Natural killer cell (primary cell): ENCODE measurements at regions not wholly inside any gene's neighbourhood (a gene's known extent, or its start where the extent isn't known, plus 50 kb on each side); places are given as distances from the start of the nearest gene placed in this dataset.

Experiments
- ATAC-seq, 3 donors: fragments of 150-1000 bp in 2 of 3; fragments of 200-7000 bp in 1 of 3; cut with Tn5 transposase; 1 replicate in 1 of 3; 2 replicates in 2 of 3; pipeline ENCODE4 v1.10.0; 2021; ENCODE audit warnings: mild to moderate bottlenecking in 2 of 3, moderate library complexity in 2 of 3
- DNase-seq, 2 donors: peaks; one replicate each; pipeline versions ENCODE4 v3.0.0 to v3.0.0-alpha.2; 2013 to 2021; ENCODE audit warnings: mixed read lengths in 1 of 2
- H3K27ac ChIP-seq: one replicate; pipeline ENCODE4 v1.5.1; 2013; ENCODE audit warnings: mild to moderate bottlenecking, low read length
- H3K27me3 ChIP-seq: one replicate; pipeline ENCODE4 v1.6.1; 2013; ENCODE audit warnings: low read length; ENCODE audit not compliant: control insufficient read depth, insufficient read depth
- H3K36me3 ChIP-seq: one replicate; pipeline ENCODE4 v1.6.1; 2013; ENCODE audit warnings: low read length; ENCODE audit not compliant: control insufficient read depth, insufficient read depth
- H3K4me1 ChIP-seq: one replicate; pipeline ENCODE4 v1.6.1; 2013; ENCODE audit warnings: low read length; ENCODE audit not compliant: control insufficient read depth, insufficient read depth
- H3K4me3 ChIP-seq: one replicate; pipeline ENCODE4 v1.5.1; 2013; ENCODE audit warnings: low read length
- H3K9me3 ChIP-seq: one replicate; pipeline ENCODE4 v1.6.1; 2013; ENCODE audit warnings: low read length; ENCODE audit not compliant: control insufficient read depth, insufficient read depth
- H3K27ac Mint-ChIP-seq, 2 donors: one replicate each; pipeline ENCODE4 v1.8.0; 2022; ENCODE audit warnings: mild to moderate bottlenecking in 2 of 2, mixed read lengths in 2 of 2, moderate library complexity in 1 of 2
- H3K27me3 Mint-ChIP-seq, 2 donors: one replicate each; pipeline ENCODE4 v1.8.0; 2022; ENCODE audit warnings: low read depth in 2 of 2, mixed read lengths in 2 of 2
- H3K36me3 Mint-ChIP-seq: one replicate; pipeline ENCODE4 v1.8.0; 2022; ENCODE audit warnings: mixed read lengths
- H3K4me1 Mint-ChIP-seq, 2 donors: one replicate each; pipeline ENCODE4 v1.8.0; 2022; ENCODE audit warnings: mixed read lengths in 2 of 2
- H3K4me3 Mint-ChIP-seq: one replicate; pipeline ENCODE4 v1.8.0; 2022; ENCODE audit warnings: mild to moderate bottlenecking, moderate library complexity, mixed read lengths
- H3K9me3 Mint-ChIP-seq, 2 donors: one replicate each; pipeline ENCODE4 v1.8.0; 2022; ENCODE audit warnings: mixed read lengths in 2 of 2
- CTCF ChIP-seq: fragments of 200-600 bp; IDR thresholded peaks from one replicate; pipeline ENCODE4 v1.8.0; 2022; ENCODE audit warnings: antibody characterized with exemption
- WGBS: methylation state at CpG from one replicate; pipeline ENCODE4 v1.1.7; 2013; ENCODE audit warnings: missing lambda C conversion rate; ENCODE audit not compliant: insufficient coverage; 5-methylcytosine and 5-hydroxymethylcytosine counted together
- intact Hi-C: fragments of 100-400 bp; cut with micrococcal nuclease; formaldehyde crosslinking; loops from one replicate; pipeline ENCODE4 v1.14.2; 2022

DNA sequence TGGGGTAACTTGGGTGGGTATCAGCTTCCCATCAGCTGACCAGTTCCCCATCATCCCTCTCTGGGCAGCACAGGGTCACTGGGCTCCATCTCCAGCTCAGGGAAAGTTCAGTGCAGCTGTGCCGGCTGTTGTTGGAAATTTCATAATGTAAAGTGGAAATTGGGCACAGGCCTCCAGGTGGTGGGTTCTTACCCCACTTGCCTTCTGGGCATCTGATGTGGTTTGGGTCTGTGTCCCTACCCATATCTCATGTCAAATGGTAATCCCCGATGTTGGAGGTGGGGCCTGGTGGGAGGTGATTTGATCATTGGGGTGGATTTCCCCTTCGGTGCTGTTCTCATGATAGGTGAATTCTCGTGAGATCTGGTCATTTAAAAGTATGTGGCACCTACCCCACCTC, 59.7 kb upstream of the PSEN2 start:
- H3K36me3 ChIP-seq, result no peaks in the 10 kb centered on the region
- H3K4me1 ChIP-seq, result no peaks in the 10 kb centered on the region
- H3K27me3 ChIP-seq, result no peaks in the 10 kb centered on the region
- Mint-ChIP-seq H3K36me3 (no peaks in the 10 kb centered on the region), H3K4me1 (no peaks in the 10 kb centered on the region), H3K4me3 (no peak overlapping the region), H3K27me3 (peaks cover 0 to 5% of the 10 kb centered on the region in 2 donors), H3K9me3 (no peaks in the 10 kb centered on the region), H3K27ac (no peak overlapping the region)
- H3K27ac ChIP-seq, result no peak overlapping the region
- no peak for TF ChIP-seq CTCF
- intact Hi-C loops, result no loop called here
- 95% methylated on average over 3 of the region's 4 CpGs for WGBS
- no peak overlapping the region for H3K4me3 ChIP-seq
- ATAC-seq, result no peak
- no peak for DNase-seq
- no peaks in the 10 kb centered on the region for H3K9me3 ChIP-seq

DNA sequence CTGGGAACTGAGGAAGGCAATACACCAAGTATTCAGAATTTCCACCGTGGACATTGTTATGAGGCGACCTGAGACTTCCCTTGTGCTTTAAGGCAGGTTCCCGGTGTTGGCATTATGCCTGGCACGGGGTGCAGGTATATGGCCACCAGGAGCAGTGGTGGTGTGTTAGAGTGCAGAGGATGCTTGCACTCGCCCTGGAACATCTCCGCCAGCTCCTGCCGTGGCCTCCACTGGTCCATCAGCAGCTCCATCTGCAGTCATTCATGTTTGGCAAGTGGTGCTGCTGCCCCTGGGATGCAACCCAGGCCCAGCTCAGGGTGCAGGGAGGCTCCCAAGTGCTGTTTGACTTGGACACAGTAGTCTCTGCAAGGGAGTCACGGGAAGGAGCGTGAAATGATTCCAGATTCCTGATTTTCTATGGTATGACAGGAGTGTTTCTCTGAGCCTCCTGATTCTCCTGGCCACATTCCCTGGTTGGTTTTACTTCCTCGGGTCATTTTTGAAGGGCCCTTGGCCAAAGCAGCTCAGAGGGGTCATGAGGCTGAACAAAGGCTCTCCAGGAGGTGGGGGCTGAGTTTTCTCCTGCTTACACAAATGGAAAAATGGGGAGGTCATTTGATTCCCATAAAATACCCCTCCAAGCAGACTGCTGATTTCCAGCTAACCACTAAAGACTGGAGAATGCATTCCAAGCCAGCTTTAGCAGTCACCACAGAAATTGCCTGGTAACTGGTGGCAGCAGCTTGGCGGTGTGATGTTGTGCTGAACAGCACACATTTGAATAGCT, 60.4 kb upstream of the PSEN2 start:
- no peak overlapping the region for H3K27ac Mint-ChIP-seq
- H3K4me3 Mint-ChIP-seq, result no peak overlapping the region
- no peak for DNase-seq
- ATAC-seq, result no peak
- 94% methylated on average over 11 of the region's 11 CpGs for WGBS
- no peaks in the 10 kb centered on the region for H3K9me3 Mint-ChIP-seq
- Histone ChIP-seq H3K4me3 (no peak overlapping the region), H3K9me3 (no peaks in the 10 kb centered on the region), H3K36me3 (no peaks in the 10 kb centered on the region), H3K4me1 (no peaks in the 10 kb centered on the region), H3K27me3 (no peaks in the 10 kb centered on the region), H3K27ac (no peak overlapping the region)
- peaks cover 1 to 5% of the 10 kb centered on the region in 2 donors for H3K27me3 Mint-ChIP-seq
- TF ChIP-seq CTCF, result no peak
- no peaks in the 10 kb centered on the region for H3K36me3 Mint-ChIP-seq
- no peaks in the 10 kb centered on the region for H3K4me1 Mint-ChIP-seq
- intact Hi-C loops, result no loop called here

- no peaks in the 10 kb centered on the region for H3K36me3 Mint-ChIP-seq
- no peak overlapping the region for H3K27ac Mint-ChIP-seq
- H3K27me3 Mint-ChIP-seq, result peaks cover 5 to 7% of the 10 kb centered on the region in 2 donors
- Histone ChIP-seq H3K4me1 (no peaks in the 10 kb centered on the region), H3K9me3 (no peaks in the 10 kb centered on the region), H3K36me3 (no peaks in the 10 kb centered on the region), H3K27ac (no peak overlapping the region), H3K4me3 (no peak overlapping the region), H3K27me3 (no peaks in the 10 kb centered on the region)
- DNase-seq (no peak), ATAC-seq (no peak)
- no peaks in the 10 kb centered on the region for H3K9me3 Mint-ChIP-seq
- no peaks in the 10 kb centered on the region for H3K4me1 Mint-ChIP-seq
- no peak for TF ChIP-seq CTCF
- H3K4me3 Mint-ChIP-seq, result no peak overlapping the region
- 93% methylated on average over 6 of the region's 6 CpGs for WGBS
- intact Hi-C loops, result no loop called here
These were observed 61.9 kb upstream of the PSEN2 start for GRCh38 chr1:226808501-226808900.

DNA sequence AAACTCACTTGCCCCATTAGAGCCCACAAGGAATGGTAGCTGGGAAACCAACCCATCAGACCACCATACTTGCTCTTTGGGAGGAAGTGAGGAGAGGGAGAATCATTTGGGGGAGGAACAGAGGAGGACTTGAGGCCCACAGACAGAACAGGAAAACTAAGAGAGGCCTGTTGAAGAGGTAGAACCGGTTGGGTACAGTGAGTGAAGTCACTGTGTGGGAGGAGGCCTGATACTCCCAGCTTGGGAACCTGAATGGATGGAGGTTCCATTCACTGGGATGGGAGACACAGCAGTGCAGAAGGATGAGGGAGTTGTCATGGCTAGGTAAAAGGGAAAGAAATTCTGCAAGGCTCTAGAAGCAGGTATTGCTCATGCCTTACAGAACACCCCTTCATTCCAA, 63.4 kb upstream of the PSEN2 start:
- Histone ChIP-seq H3K36me3 (no peaks in the 10 kb centered on the region), H3K4me1 (no peaks in the 10 kb centered on the region), H3K27me3 (no peaks in the 10 kb centered on the region), H3K9me3 (no peaks in the 10 kb centered on the region), H3K4me3 (no peak overlapping the region), H3K27ac (no peak overlapping the region)
- DNase-seq (no peak), ATAC-seq (no peak)
- Mint-ChIP-seq H3K36me3 (no peaks in the 10 kb centered on the region), H3K4me3 (no peak overlapping the region), H3K27me3 (peaks cover 5 to 7% of the 10 kb centered on the region in 2 donors), H3K27ac (no peak overlapping the region), H3K4me1 (no peaks in the 10 kb centered on the region), H3K9me3 (no peaks in the 10 kb centered on the region)
- no peak for TF ChIP-seq CTCF
- intact Hi-C loops, result no loop called here
- WGBS, result 52% methylated on average over 1 of the region's 1 CpG
